ENCODE measurements at regions not wholly inside any gene's neighbourhood (a gene's known extent, or its start where the extent isn't known, plus 50 kb on each side); places are given as distances from the start of the nearest gene placed in this dataset.
"Not testable (repeated sequence)": the region's sequence is repeated elsewhere in the genome, so short reads cannot be mapped to it uniquely, and the experiment has no call there.

DNA sequence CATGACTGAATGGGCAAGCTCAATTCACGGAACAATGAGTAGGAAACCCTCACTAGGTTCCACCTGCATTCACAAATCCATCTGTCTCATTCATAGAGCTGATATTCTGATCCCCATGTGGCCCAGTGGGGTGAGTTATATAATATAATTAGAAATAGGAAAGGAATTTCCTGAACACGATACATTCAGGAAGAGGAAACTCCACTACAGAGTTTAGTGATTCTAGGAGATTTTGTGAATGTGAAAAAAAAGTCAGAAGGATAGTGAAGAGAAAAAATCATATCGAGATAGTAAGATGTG, 471.2 kb downstream of the GASK1B start:
- DNase-seq (ENCODE audit: low read depth in 4 of 4, low spot score in 3 of 4), result no peak

DNA sequence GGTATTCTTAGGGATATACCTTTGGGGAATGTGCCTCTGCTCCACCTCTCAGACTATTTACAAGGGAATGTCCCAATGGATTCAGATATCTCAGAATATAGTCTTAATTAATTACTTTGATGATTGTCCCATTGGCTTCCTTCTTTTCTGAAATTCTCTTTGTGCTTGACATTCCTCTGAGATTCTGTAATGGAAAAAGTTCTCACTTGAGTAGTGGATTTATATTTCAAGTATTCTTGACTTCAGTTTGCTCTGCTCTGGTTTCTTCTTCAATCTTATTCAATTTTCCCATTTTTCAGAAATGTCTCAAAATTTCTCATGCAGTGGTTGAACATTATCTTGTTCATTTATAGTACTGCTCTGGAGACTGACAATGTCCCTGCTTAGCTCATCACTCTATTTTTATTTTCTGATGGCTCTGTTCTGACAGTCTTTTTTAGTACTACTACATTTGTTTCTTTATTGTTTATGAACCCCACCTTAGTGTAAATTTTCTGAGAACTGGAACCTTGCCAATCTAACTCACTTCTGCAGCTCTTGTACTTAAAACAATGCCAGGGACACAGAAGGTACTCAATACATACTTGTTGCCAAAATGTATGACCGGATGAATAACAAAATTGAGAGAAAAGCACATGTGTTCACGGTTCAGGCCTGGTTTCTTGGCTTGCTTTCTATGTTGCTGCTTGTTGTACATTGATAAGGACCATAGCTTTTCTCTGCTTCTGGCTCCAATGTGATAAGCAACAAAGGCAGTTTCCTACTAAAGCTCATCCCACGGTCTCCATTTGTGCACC, 471.7 kb downstream of the GASK1B start:
- no peak for DNase-seq (ENCODE audit: low read depth in 4 of 4, low spot score in 3 of 4)

DNA sequence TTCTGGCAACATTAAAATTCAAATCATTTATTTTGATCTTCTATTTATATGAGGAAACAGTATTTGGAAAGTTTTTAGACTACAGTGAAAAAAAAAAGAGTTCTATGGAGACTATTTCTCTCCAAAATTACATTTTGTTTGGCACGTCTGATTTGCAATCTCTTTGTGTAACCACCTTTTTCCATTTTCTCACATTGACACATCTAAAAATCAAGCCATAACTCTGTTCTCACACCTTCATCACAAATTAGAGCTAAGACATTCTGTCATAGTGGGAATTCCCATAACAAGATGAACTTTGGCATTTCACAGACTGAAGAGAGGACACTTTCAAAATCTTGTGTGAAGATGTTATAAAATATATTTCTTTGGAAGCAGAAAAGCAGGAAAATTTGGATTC, 468.9 kb downstream of the GRIA2 start:
- no peak for DNase-seq (ENCODE audit: low read depth in 4 of 4, low spot score in 3 of 4)

DNA sequence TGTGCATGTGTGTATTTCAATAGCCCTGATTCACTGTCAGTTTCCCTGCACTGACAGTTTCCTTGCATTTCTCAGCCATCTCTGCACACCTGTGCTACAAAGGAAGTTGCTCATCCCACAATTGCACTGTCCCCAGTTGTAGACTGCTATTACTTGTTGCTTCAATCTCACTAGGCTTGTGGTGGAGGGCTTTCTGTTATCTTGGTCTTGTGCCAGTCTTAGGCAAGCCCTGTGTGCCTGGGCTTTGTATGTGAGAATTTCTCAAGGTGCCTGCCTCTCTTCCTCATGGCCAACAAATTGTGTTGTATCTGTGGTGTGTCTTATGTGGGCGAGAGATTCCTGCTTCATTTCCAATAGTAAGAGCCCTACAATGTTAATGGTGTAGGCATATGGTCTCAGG, 467.4 kb downstream of the GRIA2 start:
- no peak for DNase-seq (ENCODE audit: low read depth in 4 of 4, low spot score in 3 of 4)

DNA sequence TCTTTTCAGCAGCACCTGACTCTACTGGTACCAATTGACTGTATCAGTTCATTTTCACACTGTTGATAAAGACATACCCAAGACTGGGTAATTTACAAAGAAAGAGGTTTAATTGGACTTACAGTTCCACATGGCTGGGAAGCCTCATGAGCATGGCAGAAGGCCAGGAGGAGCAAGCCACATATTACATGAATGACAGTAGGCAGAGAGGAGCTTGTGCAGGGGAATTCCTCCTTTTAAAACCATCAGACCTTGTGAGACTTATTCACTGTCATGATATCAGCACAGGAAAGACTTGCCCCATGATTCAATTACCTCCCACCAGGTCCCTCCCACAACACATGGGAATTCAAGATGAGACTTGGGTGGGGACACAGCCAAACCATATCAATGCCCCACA, 458.8 kb downstream of the GRIA2 start:
- DNase-seq (ENCODE audit: low read depth in 4 of 4, low spot score in 3 of 4), result not testable (repeated sequence)

DNA sequence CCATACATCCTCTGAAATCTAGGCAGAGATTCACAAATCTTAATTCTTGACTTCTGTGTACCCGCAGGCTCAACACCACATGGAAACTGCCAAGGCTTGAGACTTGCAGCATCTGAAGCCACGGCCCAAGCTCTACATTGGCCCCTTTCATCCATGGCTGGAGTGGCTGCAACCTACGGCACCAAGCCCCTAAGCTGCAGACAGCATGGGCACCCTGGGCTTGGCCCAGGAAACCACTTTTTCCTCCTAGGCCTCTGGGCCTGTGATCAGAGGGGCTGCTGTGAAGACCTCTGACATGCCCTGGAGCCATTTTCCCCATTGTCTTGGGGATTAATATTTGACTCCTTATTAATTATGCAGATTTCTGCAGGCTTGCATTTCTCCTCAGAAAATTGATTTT, 457.9 kb downstream of the GRIA2 start:
- DNase-seq (ENCODE audit: low read depth in 4 of 4, low spot score in 3 of 4), result no peak

DNA sequence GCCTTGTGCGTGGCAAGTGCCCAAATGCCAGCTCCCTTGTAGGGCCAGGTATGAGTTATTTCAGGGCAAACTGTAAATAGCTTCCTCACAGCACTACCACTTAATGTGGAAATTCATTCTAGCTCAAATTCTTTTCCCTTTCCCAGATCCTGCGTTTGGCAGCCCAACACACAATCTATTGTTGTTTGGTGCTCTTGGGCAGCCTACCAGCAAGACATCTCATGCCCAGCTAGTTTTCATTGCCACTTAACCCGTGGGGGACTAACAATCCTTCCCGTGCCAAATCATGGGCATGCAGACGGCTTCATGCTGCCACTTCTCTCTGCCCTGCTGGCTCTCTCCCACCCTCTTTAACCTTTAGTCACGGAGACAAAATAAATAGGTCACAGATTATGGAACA, 454.2 kb downstream of the GRIA2 start:
- DNase-seq (ENCODE audit: low read depth in 4 of 4, low spot score in 3 of 4), result peak in 1 of 4 donors; percentile 6

DNA sequence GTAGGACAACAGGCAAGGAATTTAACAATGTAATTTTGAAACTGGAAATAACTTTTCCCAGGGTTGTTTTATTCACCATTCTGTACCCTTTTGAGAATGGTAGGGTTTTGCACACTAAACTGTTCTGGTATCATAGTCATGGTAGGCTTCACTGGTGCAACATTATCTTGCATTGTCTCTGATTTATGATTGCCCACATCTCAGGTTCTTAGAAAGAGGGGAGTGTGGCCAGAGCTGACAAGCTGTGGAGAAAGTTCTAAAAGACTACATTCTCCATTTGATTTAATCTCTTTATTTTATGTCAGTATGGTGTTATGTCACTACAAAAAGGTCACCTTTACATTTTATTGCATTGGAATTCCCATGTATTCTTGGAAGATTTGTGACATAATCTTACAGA, 447.3 kb downstream of the GRIA2 start:
- DNase-seq (ENCODE audit: low read depth in 4 of 4, low spot score in 3 of 4), result peak in 3 of 4 donors; percentile 1 to 50 (median 1)

DNA sequence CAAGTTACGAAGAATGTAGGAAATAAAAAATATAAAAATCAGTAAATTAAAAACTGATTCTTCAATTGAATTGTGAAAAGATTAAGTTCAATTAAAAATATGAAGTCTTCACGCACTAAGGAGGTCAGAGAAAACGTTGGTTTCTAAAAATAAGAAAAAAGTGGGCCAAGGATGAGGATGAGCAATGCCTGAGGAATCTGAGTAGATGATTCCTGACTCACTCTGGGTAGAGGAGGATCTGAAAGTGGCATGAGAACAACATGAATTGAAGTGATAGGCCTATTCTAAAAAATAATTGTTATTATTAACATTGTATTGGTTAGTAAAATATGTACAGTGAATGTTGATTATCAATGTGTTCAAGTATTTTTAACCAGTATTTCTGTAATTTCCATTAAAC, 444.2 kb downstream of the GRIA2 start:
- DNase-seq (ENCODE audit: low read depth in 4 of 4, low spot score in 3 of 4), result no peak

DNA sequence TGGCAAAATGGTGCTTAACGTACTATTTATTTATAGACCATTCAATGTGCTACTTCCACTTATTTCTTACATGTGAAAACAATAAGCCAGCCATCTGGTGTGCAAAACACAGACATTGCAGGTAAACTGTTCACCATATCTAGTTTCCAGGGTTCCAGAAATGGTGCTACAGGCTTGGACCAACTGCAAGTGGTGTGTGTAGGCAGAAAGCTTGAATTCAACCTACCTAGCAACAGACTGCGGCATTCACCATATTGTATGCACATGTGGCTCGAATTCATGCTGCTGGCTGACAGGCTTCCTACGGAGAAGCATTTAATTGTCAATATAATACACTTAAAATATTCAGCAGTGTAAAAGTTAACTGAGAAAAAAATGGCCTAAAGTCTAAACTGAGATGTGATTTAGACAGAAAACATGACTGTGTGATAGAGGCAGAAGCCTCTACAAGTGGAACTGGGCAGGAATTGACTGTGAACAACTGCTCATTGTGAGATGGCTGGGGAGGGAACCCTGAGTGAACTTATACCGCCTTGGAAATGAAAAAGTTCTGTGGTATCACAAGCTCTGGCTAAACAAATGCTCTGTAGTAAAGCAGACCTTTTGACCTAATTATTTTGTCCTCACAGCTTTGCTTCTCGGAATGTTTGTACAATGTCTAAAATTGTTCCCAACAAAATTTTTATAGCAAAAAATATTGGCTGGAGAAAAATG, 434.7 kb downstream of the GRIA2 start:
- no peak for DNase-seq (ENCODE audit: low read depth in 4 of 4, low spot score in 3 of 4)

DNA sequence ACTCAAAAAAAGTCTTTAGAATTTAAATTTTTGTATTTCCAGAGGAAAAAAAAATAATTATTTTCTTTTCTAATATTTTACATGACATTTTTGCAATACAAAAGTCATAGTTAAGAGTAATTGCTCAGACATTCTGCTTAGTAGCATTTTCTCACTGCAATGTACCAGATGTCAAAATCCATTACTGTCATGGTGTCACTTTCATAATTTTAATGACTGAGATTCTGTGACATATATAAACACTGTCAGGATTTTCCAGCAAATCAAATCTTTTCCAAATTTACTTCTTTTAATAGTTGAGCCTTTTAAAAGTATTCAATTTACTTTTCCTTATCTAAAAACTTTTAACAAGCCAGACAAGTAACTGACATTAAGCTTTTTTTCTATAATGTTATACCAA, 422.7 kb downstream of the GRIA2 start:
- DNase-seq (ENCODE audit: low read depth in 4 of 4, low spot score in 3 of 4), result no peak

DNA sequence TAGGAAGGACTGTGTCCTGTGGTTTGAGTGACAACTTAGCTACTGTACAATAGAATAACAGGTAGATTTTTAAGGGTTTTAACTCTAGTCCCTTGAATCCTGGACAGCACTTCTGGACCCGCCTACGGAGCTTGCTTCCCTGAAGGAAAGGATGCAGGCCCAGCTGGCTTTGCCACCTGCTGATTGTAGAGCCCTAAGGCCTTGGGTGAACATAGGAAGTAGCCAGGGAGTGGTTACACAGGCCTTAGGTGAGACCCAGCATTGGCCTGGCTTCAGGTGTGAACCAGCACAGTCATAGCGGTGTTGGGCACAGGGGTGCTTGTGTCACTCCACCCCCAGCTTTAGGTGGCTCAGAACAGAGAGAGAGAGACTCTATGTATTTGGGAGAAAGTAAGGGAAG, 413.5 kb downstream of the GRIA2 start:
- DNase-seq (ENCODE audit: low read depth in 4 of 4, low spot score in 3 of 4), result no peak

DNA sequence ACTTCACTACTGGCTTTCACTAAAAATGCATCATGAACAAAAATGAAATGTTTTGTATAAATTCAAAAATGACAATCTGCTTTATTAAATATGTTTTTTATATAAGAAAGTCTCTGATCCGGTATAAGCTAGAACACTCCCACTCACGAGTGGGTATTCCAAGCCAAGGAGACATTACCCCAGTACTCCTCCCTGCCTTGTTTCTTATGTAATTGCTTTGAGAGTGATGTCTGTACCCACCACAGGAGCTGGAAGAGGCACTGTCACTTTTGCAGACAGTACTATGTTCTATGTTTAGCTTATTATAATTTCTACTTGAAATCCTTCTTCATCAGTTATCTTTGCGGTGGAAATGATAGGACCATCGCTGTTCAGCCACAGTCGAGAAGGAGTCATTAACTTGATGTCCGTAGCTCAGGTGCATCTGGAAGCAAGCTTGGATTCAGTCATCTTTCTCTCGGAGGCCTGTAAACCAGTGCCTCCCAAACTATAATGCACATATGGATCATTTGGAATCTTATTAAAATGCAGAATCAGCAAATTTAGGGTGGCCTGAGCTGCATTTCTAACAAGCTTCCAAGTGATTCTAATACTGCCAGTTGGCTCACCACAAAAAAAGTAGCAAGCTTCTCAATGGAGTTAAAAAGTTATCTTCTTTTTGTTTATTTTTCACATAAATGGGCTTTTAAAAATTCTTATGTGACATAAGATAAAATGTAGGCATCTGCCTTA, 396.4 kb downstream of the GRIA2 start:
- no peak for DNase-seq (ENCODE audit: low read depth in 4 of 4, low spot score in 3 of 4)

DNA sequence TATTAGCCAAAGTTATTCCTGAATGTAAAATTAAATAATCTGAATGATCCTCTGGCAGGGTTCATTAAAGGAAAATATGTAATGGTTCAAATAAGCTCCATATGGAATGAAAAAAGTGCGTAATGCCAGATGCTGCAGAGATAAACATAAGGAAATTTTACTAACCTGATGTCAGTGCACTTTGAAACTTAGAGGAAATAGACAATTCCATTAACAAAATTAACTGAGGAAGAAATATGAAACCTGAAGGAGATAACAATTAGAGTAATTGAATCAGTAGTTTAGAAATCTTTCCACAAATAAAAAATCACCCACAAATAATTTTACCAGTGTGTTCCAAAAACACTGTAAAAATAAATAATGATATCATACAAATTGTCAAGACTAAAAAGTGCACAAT, 387.5 kb downstream of the GRIA2 start:
- DNase-seq (ENCODE audit: low read depth in 4 of 4, low spot score in 3 of 4), result no peak

DNA sequence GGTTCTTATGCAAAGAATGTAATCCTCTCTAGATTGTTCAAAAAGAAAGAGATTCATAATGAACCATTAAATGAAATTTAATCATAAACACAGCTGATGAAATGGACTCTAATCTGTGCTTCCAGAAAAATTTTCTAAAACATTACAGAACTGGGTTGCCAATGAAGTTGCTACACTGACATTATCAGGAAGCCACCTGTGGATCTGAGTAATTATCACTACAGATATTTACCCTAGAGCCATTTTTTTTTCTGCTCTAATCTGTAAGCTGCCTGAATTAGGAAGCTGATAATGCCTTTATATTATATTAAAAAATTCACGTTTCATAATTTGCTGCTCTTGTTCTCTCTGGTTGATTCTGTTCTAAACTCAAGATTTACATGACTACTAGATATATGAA, 380.1 kb downstream of the GRIA2 start:
- no peak for DNase-seq (ENCODE audit: low read depth in 4 of 4, low spot score in 3 of 4)

DNA sequence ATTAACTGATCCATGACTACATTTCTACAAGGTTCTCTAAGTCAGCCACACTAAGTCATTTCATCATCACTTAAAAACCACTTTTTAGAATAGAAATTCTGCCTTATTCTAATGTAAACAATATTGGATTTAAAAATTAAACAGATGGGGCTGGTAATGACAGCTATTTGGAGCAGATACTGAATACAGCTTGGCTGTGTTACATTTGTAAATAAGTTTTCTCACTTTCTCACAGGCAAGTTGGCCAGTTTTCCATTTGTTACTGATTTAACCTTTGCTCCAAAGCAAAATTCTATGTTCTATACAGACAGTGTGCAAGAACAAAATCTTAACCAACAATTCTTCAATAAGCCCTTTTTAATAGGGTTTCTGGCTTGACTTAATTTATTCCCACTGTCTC, 370.7 kb downstream of the GRIA2 start:
- no peak for DNase-seq (ENCODE audit: low read depth in 4 of 4, low spot score in 3 of 4)

DNA sequence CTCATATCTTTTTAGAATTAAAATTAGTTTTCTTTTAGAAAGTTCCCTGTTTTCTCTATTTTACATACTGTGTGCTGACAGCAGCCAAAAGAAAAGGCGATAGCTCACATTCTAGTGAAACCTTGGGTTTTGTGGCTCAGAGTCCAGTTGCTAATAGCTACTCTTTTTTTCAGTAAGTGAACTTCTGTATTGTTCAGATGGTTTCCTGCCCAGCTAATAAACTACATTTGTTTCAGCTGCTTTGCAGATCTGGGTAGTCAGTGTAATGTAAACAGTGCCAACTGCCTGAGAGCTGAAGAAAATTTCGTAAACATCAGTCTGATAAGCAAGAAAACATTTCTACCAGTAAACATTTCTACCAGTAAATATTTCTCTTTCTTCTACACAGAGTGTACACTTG, 370.2 kb downstream of the GRIA2 start:
- DNase-seq (ENCODE audit: low read depth in 4 of 4, low spot score in 3 of 4), result no peak

DNA sequence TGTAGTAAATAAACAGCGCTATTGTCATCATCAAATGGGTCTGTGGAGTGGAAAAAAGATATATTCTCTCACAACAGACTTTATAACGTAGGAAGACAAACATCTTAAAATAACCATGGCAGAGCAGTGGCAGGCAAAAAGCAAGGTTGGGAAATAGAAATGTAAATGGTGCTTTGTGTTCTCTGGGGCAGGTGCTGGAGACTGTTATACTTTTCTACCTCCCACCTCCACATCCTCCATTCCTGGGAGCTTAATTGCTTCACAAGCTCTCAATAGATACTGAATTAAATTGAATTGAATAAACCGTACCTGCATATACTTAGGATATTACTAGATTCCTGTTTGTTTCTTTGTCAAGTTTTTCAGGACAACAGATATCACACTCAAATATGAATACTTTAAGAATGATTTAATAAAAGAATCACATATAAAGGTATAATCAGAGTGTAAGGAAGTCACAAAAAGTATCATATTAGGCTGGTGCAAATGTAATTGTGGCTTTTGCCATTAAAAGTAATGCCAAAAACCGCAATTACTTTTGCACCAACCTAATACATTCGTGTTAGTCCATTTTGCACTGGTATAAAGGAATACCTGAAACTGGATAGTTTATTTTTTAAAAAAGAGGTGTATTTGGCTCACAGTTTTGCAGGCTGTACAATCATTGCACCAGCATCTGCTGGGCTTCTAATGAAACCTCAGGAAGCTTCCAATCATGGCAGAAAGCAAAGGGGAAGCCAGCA, 367.3 kb downstream of the GRIA2 start:
- no peak for DNase-seq (ENCODE audit: low read depth in 4 of 4, low spot score in 3 of 4)

DNA sequence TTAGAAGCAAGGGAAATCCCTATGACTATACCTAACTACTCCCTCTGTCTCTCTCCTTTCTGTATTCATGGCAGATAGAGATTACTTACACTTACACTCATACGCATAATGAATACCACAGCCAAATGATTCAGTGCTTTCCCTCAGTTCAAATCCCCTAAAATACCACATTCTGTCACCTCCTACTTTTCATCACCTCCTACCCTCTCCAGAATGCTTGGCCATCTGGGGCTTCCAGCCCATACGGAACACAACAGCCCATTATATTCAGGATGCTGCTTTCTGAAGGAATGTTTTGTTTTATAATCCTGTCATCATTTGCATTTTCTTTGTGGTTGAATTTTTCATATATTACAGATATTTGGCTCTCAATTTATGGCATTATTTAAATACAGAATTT, 361.6 kb downstream of the GRIA2 start:
- DNase-seq (ENCODE audit: low read depth in 4 of 4, low spot score in 3 of 4), result no peak

DNA sequence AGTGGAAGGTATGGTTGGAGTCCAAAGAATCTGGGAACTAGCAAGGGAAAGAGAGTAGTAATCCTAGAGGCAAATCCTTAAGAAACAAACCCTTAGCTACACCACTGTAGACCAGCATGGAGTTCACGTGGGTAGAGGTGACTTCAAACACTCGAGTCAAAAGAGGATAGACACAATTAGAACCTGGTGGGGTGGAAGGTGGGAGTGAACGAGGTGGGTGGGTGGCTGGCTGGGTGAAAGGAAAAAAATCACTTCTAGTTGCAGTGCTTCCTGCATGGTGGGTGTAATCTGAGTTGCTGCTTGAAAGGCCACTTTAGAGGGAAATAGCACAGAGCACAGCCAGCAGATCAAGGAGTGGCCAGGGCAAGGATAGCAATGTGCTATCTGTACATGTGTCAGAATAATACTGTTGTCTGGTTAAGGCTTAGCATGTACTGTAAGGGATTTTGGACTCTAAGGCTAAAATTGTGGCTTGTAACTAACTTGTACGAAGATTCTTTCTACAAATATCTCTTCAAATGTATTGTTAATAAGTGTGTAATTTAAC, 356.2 kb downstream of the GRIA2 start:
- DNase-seq (ENCODE audit: low read depth in 4 of 4, low spot score in 3 of 4), result no peak

DNA sequence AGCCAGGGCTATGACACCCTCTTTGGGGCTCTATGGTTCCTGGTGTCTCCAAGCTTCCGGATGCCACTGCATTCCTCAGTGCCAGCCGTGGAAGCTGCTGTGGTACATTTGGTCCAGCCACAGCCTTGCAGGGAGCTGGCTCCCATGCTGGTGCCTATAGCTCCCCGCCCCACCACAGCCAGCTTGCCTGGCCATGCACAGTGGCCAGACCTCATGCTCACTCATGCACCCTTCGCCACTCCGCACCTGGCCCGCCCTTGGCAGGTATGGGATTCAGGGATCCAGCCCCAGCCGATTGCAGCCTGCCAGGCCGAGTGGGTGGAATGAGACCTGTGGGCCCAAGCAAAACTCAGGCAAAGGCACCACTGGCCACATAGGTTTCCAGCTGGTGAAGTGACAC, 354.8 kb downstream of the GRIA2 start:
- no peak for DNase-seq (ENCODE audit: low read depth in 4 of 4, low spot score in 3 of 4)
